Loucy (cell line): ENCODE measurements at regions not wholly inside any gene's neighbourhood (a gene's known extent, or its start where the extent isn't known, plus 50 kb on each side); places are given as distances from the start of the nearest gene placed in this dataset.

Experiments
- H2AFZ ChIP-seq: fragments of 200-600 bp; sonication (generic); 2 replicates; pipeline ENCODE4 v1.6.0; 2016; ENCODE audit warnings: antibody characterized with exemption, mild to moderate bottlenecking, low read length, moderate library complexity
- H3F3A ChIP-seq: fragments of 200-600 bp; 2 replicates; pipeline ENCODE4 v1.6.0; 2016; ENCODE audit warnings: antibody characterized with exemption, low read depth, mild to moderate bottlenecking
- H3K27me3 ChIP-seq: fragments of 200-600 bp; sonication (generic); 2 replicates; pipeline ENCODE4 v1.6.1; 2014; ENCODE audit warnings: low read length, mild to moderate bottlenecking; ENCODE audit not compliant: insufficient read depth, poor library complexity, severe bottlenecking
- H3K36me3 ChIP-seq: fragments of 200-600 bp; sonication (generic); 2 replicates; pipeline ENCODE4 v1.6.1; 2016; ENCODE audit warnings: low read length; ENCODE audit not compliant: insufficient read depth
- H3K4me1 ChIP-seq: fragments of 200-600 bp; sonication (generic); 2 replicates; pipeline ENCODE4 v1.5.1; 2014; ENCODE audit warnings: low read length, mild to moderate bottlenecking; ENCODE audit not compliant: insufficient read depth, poor library complexity, severe bottlenecking
- H3K4me2 ChIP-seq: fragments of 200-600 bp; sonication (generic); 2 replicates; pipeline ENCODE4 v1.6.0; 2014; ENCODE audit warnings: antibody characterized with exemption, low read length, low read depth, mild to moderate bottlenecking; ENCODE audit not compliant: poor library complexity, severe bottlenecking
- H3K4me3 ChIP-seq: fragments of 200-600 bp; sonication (generic); 2 replicates; pipeline ENCODE4 v1.5.1; 2014; ENCODE audit warnings: low read length, mild to moderate bottlenecking, mixed read lengths; ENCODE audit not compliant: poor library complexity, severe bottlenecking
- H3K79me2 ChIP-seq: fragments of 200-600 bp; sonication (generic); 2 replicates; pipeline ENCODE4 v1.6.1; 2014; ENCODE audit warnings: low read length; ENCODE audit not compliant: insufficient read depth
- H3K9ac ChIP-seq: fragments of 200-600 bp; sonication (generic); 2 replicates; pipeline ENCODE4 v1.6.0; 2014; ENCODE audit warnings: mild to moderate bottlenecking, low read depth, low read length, moderate library complexity; ENCODE audit not compliant: poor library complexity, severe bottlenecking
- H3K9me2 ChIP-seq: fragments of 200-600 bp; sonication (generic); replicated peaks from 2 replicates; pipeline ENCODE4 v1.6.1; 2016; ENCODE audit warnings: low read depth, low read length, mixed read lengths
- H3K9me3 ChIP-seq: fragments of 200-600 bp; sonication (generic); 2 replicates; pipeline ENCODE4 v1.6.1; 2014; ENCODE audit warnings: mild to moderate bottlenecking, antibody characterized with exemption, low read length, low read depth; ENCODE audit not compliant: insufficient read depth
- H4K20me1 ChIP-seq: fragments of 200-600 bp; sonication (generic); 2 replicates; pipeline ENCODE4 v1.6.0; 2014; ENCODE audit warnings: antibody characterized with exemption, low read length, mild to moderate bottlenecking; ENCODE audit not compliant: insufficient read depth, poor library complexity, severe bottlenecking
- CTCF ChIP-seq: fragments of 200-600 bp; sonication (generic); conservative IDR thresholded peaks from 2 replicates; pipeline ENCODE4 v1.5.1; 2014; ENCODE audit warnings: mild to moderate bottlenecking, antibody characterized with exemption, low read length
- EZH2phosphoT487 ChIP-seq: fragments of 200-600 bp; IDR thresholded peaks from 2 replicates; pipeline ENCODE4 v1.6.1; 2018; ENCODE audit warnings: antibody characterized with exemption, mild to moderate bottlenecking, moderate library complexity, borderline replicate concordance

GRCh38 chr22:26744892-26745808 is 87.8 kb downstream of the MIAT start:
- Histone ChIP-seq H3K27me3 (no peaks in the 10 kb centered on the region), H4K20me1 (no peaks in the 10 kb centered on the region), H3K9ac (no peak overlapping the region), H3F3A (no peaks in the 10 kb centered on the region), H3K79me2 (no peaks in the 10 kb centered on the region), H2AFZ (no peak overlapping the region), H3K4me2 (no peak overlapping the region), H3K4me3 (no peak overlapping the region), H3K4me1 (peaks cover 4% of the 10 kb centered on the region), H3K9me2 (no peaks in the 10 kb centered on the region), H3K36me3 (no peaks in the 10 kb centered on the region), H3K9me3 (no peaks in the 10 kb centered on the region)
- TF ChIP-seq EZH2phosphoT487: no peak

DNA sequence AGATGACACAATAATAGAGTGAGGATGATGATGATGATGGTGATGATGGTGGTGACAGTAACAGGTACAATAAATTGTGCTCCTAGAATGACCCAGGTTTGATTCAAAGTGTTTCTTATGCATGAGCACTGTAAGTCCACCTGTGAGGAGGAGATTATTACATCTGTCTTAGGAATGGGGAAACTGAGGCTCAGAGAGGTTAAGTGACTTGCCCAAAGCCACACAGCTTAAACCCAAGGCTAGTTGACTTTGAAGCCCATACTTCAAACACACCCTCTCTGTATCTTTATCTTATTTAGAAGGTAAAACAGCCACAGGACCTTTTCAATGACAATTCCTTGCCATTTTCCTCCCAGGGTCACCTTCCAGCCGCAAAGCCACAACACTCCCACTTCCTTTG is 88.9 kb downstream of the MIAT start:
- Histone ChIP-seq H3F3A (no peaks in the 10 kb centered on the region), H3K9ac (no peak overlapping the region), H3K27me3 (no peaks in the 10 kb centered on the region), H4K20me1 (no peaks in the 10 kb centered on the region), H3K4me2 (no peak overlapping the region), H3K79me2 (no peaks in the 10 kb centered on the region), H3K4me1 (peaks cover 9% of the 10 kb centered on the region), H3K4me3 (no peak overlapping the region), H3K9me2 (no peaks in the 10 kb centered on the region), H3K36me3 (no peaks in the 10 kb centered on the region), H3K9me3 (no peaks in the 10 kb centered on the region), H2AFZ (no peak overlapping the region)
- TF ChIP-seq CTCF: no peak
- TF ChIP-seq EZH2phosphoT487: no peak

DNA sequence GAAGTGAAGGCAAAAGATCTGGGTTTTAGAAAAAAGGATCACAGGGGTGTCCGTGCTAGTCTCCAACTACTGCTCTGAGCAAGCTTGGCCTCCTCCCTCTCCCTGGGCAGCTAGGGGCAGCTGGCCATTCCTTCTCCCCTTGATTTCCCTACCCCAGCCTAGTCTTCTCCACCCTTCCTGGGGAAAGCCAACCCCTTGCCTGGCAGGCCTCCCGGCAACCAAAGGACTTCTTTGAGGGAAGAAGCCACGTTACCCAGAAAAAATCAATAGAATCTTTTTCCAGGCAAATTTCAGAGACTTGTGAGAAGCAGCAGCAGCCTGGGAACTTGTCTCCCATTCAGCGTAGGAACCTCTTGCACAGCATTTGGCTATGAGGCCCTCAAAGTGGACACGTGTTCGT is 91.5 kb downstream of the MIAT start:
- Histone ChIP-seq H3K9me2 (no peaks in the 10 kb centered on the region), H3K9ac (no peak overlapping the region), H3K79me2 (no peaks in the 10 kb centered on the region), H3K9me3 (no peaks in the 10 kb centered on the region), H2AFZ (no peak overlapping the region), H4K20me1 (no peaks in the 10 kb centered on the region), H3K27me3 (no peaks in the 10 kb centered on the region), H3K4me1 (peaks cover 14% of the 10 kb centered on the region), H3K36me3 (no peaks in the 10 kb centered on the region), H3F3A (no peaks in the 10 kb centered on the region), H3K4me2 (no peak overlapping the region), H3K4me3 (no peak overlapping the region)
- TF ChIP-seq EZH2phosphoT487 (no peak), CTCF (no peak)

GRCh38 chr22:26751217-26751616 is 93.8 kb downstream of the MIAT start:
- H3K79me2 ChIP-seq: no peaks in the 10 kb centered on the region
- no peaks in the 10 kb centered on the region for H3K9me3 ChIP-seq
- H2AFZ ChIP-seq: no peak overlapping the region

More at GRCh38 chr22:26751217-26751616, 93.8 kb downstream of the MIAT start:
- H3K36me3 ChIP-seq: no peaks in the 10 kb centered on the region
- TF ChIP-seq CTCF: no peak
- no peak for TF ChIP-seq EZH2phosphoT487
- H3F3A ChIP-seq: no peaks in the 10 kb centered on the region
- peaks cover 10% of the 10 kb centered on the region for H3K4me1 ChIP-seq
- H3K27me3 ChIP-seq: no peaks in the 10 kb centered on the region
- no peaks in the 10 kb centered on the region for H4K20me1 ChIP-seq
- no peak overlapping the region for H3K4me2 ChIP-seq
- no peaks in the 10 kb centered on the region for H3K9me2 ChIP-seq
- H3K4me3 ChIP-seq: no peak overlapping the region
- H3K9ac ChIP-seq: no peak overlapping the region
